ENCODE measurements at regions not wholly inside any gene's neighbourhood (a gene's known extent, or its start where the extent isn't known, plus 50 kb on each side); places are given as distances from the start of the nearest gene placed in this dataset.

DNA sequence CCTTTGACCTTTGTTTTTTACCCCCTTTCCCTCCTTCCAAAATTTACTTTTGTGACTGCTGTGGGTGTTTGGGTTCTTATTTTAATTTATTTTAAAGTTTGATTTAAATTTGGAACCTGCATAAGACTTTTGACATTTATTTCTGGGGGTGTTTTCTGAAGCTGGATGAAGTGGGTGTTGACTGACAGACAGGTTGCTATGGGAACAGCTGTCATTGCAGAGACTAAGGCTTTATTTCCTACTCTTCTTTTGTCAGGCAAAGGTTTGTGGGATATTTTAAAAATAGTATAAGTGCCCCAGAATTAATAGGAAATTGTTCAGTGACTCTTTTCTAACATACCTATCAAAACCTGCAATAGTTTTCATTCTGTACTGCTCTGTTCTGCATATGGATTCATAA lies 290.8 kb upstream of the ESRRG start (continued):
- TF ChIP-seq, protein P1, sequence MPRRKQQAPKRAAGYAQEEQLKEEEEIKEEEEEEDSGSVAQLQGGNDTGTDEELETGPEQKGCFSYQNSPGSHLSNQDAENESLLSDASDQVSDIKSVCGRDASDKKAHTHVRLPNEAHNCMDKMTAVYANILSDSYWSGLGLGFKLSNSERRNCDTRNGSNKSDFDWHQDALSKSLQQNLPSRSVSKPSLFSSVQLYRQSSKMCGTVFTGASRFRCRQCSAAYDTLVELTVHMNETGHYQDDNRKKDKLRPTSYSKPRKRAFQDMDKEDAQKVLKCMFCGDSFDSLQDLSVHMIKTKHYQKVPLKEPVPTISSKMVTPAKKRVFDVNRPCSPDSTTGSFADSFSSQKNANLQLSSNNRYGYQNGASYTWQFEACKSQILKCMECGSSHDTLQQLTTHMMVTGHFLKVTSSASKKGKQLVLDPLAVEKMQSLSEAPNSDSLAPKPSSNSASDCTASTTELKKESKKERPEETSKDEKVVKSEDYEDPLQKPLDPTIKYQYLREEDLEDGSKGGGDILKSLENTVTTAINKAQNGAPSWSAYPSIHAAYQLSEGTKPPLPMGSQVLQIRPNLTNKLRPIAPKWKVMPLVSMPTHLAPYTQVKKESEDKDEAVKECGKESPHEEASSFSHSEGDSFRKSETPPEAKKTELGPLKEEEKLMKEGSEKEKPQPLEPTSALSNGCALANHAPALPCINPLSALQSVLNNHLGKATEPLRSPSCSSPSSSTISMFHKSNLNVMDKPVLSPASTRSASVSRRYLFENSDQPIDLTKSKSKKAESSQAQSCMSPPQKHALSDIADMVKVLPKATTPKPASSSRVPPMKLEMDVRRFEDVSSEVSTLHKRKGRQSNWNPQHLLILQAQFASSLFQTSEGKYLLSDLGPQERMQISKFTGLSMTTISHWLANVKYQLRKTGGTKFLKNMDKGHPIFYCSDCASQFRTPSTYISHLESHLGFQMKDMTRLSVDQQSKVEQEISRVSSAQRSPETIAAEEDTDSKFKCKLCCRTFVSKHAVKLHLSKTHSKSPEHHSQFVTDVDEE (CRISPR knock-in tag; IDR thresholded peaks at IDR 0.05): no peak
- TF ChIP-seq TOX (CRISPR knock-in tag; IDR thresholded peaks at IDR 0.05; ENCODE audit: borderline replicate concordance) (no peak), GLIS3 (CRISPR knock-in tag; IDR thresholded peaks at IDR 0.05) (no peak)

DNA sequence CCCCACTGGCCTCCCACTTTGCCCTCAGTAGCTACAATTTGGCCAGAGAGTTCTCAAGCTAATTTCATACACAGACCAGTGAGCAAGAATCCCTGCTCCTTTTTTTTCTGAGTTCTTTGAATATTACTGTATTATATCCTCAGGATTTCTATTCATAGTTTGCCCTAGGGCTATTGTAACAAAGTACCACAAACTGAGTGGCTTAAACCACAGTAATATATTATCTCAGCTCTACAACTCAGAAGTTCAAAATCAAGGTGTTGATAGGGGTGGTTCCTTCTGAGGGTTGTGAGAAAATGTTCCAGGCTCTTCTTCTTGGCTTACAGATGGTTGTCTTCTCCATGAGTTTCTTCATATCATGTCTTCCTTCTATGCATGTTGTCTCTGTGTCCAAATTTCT lies 289.4 kb upstream of the ESRRG start:
- TF ChIP-seq ZNF565 (CRISPR knock-in tag; conservative IDR thresholded peaks at IDR 0.05; ENCODE audit: low read depth) (no peak), OSR1 (CRISPR knock-in tag; IDR thresholded peaks at IDR 0.05) (no peak), TOX (CRISPR knock-in tag; IDR thresholded peaks at IDR 0.05; ENCODE audit: borderline replicate concordance) (no peak), ZFP30 (CRISPR knock-in tag; IDR thresholded peaks at IDR 0.05) (no peak)
- ATAC-seq: no peak

DNA sequence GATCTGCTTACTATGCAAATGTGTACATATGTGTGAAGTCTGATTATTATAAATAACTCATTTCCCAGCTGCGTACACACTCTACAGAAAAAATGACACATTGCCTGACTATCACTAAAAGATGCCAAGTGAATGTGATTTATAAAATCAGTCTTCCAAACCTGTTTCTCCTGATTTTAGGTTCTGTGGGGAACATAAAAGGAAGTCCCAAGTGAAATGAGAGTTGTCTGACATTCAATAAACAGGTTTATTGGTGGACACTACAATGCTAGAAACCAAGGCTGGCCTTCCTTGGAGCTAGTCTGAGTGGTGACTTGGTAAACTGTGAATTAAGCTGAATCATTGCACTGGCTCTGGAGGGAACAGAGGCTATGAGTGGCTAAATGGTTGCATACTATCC lies 287.9 kb upstream of the ESRRG start:
- no peak for TF ChIP-seq ZFP30 (CRISPR knock-in tag; IDR thresholded peaks at IDR 0.05)
- no peak for TF ChIP-seq RARB (CRISPR knock-in tag; IDR thresholded peaks at IDR 0.05)
- TF ChIP-seq ZFP3 (CRISPR knock-in tag; IDR thresholded peaks at IDR 0.05): no peak
- no peak for TF ChIP-seq CSDC2 (CRISPR knock-in tag; IDR thresholded peaks at IDR 0.05)
- TF ChIP-seq, protein P2, sequence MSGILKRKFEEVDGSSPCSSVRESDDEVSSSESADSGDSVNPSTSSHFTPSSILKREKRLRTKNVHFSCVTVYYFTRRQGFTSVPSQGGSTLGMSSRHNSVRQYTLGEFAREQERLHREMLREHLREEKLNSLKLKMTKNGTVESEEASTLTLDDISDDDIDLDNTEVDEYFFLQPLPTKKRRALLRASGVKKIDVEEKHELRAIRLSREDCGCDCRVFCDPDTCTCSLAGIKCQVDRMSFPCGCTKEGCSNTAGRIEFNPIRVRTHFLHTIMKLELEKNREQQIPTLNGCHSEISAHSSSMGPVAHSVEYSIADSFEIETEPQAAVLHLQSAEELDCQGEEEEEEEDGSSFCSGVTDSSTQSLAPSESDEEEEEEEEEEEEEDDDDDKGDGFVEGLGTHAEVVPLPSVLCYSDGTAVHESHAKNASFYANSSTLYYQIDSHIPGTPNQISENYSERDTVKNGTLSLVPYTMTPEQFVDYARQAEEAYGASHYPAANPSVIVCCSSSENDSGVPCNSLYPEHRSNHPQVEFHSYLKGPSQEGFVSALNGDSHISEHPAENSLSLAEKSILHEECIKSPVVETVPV (CRISPR knock-in tag; IDR thresholded peaks at IDR 0.05): no peak
- TF ChIP-seq, protein P3, sequence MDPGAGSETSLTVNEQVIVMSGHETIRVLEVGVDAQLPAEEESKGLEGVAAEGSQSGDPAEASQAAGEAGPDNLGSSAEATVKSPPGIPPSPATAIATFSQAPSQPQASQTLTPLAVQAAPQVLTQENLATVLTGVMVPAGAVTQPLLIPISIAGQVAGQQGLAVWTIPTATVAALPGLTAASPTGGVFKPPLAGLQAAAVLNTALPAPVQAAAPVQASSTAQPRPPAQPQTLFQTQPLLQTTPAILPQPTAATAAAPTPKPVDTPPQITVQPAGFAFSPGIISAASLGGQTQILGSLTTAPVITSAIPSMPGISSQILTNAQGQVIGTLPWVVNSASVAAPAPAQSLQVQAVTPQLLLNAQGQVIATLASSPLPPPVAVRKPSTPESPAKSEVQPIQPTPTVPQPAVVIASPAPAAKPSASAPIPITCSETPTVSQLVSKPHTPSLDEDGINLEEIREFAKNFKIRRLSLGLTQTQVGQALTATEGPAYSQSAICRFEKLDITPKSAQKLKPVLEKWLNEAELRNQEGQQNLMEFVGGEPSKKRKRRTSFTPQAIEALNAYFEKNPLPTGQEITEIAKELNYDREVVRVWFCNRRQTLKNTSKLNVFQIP (CRISPR knock-in tag; IDR thresholded peaks at IDR 0.05; ENCODE audit: borderline replicate concordance, low read depth): no peak
- TF ChIP-seq TOX (CRISPR knock-in tag; IDR thresholded peaks at IDR 0.05; ENCODE audit: borderline replicate concordance): no peak
- no peak for TF ChIP-seq ARNTL (CRISPR knock-in tag; IDR thresholded peaks at IDR 0.05; ENCODE audit: borderline replicate concordance, low read depth)
- no peak for TF ChIP-seq GLIS3 (CRISPR knock-in tag; IDR thresholded peaks at IDR 0.05)
- TF ChIP-seq, protein P4, sequence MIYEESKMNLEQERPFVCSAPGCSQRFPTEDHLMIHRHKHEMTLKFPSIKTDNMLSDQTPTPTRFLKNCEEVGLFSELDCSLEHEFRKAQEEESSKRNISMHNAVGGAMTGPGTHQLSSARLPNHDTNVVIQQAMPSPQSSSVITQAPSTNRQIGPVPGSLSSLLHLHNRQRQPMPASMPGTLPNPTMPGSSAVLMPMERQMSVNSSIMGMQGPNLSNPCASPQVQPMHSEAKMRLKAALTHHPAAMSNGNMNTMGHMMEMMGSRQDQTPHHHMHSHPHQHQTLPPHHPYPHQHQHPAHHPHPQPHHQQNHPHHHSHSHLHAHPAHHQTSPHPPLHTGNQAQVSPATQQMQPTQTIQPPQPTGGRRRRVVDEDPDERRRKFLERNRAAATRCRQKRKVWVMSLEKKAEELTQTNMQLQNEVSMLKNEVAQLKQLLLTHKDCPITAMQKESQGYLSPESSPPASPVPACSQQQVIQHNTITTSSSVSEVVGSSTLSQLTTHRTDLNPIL (CRISPR knock-in tag; IDR thresholded peaks at IDR 0.05; ENCODE audit: low read depth): no peak
- TF ChIP-seq ZNF70 (CRISPR knock-in tag; IDR thresholded peaks at IDR 0.05): no peak
- no peak for TF ChIP-seq ZNF565 (CRISPR knock-in tag; conservative IDR thresholded peaks at IDR 0.05; ENCODE audit: low read depth)
- TF ChIP-seq ESRRG (CRISPR knock-in tag; IDR thresholded peaks at IDR 0.05): no peak
- ATAC-seq: no peak

DNA sequence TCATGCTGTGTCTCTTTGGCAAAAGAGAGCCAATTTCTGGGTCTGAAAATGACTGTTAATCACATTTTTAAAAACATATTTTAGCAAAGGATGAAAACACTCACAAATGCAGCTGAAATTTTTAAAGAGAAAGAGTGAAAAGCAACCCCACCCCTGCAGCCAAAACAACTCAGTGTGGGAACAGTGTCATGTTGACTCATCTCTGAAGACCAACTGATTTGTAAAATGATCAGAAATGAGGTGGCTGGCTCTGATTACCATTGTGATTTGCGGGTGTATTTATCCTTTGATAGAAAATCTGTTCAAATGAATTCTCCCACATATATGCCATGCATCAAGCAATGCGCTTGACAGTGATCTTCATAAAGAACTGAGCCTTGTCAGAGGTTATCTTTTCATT lies 287.0 kb upstream of the ESRRG start:
- ATAC-seq: no peak
- TF ChIP-seq PPARA (CRISPR knock-in tag; IDR thresholded peaks at IDR 0.05; ENCODE audit: borderline replicate concordance) (no peak), ZFP3 (CRISPR knock-in tag; IDR thresholded peaks at IDR 0.05) (no peak), GLIS3 (CRISPR knock-in tag; IDR thresholded peaks at IDR 0.05) (no peak), TCF4 (CRISPR knock-in tag; IDR thresholded peaks at IDR 0.05; ENCODE audit: borderline replicate concordance) (no peak), RARB (CRISPR knock-in tag; IDR thresholded peaks at IDR 0.05) (no peak), TOX (CRISPR knock-in tag; IDR thresholded peaks at IDR 0.05; ENCODE audit: borderline replicate concordance) (no peak), ISL1 (CRISPR knock-in tag; IDR thresholded peaks at IDR 0.05) (no peak), CSDC2 (CRISPR knock-in tag; IDR thresholded peaks at IDR 0.05) (no peak), ZNF8 (CRISPR knock-in tag; IDR thresholded peaks at IDR 0.05) (no peak)
- TF ChIP-seq, protein P5, sequence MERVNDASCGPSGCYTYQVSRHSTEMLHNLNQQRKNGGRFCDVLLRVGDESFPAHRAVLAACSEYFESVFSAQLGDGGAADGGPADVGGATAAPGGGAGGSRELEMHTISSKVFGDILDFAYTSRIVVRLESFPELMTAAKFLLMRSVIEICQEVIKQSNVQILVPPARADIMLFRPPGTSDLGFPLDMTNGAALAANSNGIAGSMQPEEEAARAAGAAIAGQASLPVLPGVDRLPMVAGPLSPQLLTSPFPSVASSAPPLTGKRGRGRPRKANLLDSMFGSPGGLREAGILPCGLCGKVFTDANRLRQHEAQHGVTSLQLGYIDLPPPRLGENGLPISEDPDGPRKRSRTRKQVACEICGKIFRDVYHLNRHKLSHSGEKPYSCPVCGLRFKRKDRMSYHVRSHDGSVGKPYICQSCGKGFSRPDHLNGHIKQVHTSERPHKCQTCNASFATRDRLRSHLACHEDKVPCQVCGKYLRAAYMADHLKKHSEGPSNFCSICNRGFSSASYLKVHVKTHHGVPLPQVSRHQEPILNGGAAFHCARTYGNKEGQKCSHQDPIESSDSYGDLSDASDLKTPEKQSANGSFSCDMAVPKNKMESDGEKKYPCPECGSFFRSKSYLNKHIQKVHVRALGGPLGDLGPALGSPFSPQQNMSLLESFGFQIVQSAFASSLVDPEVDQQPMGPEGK (CRISPR knock-in tag; IDR thresholded peaks at IDR 0.05; ENCODE audit: borderline replicate concordance): no peak
- TF ChIP-seq, protein P2 (CRISPR knock-in tag; IDR thresholded peaks at IDR 0.05): no peak
- TF ChIP-seq, protein P1 (CRISPR knock-in tag; IDR thresholded peaks at IDR 0.05): no peak
- TF ChIP-seq, protein P4 (CRISPR knock-in tag; IDR thresholded peaks at IDR 0.05; ENCODE audit: low read depth): no peak

All from SK-N-SH treated with all-trans-retinoic acid at 6 μM for 48 hours (cell line).